ENCODE measurements at regions not wholly inside any gene's neighbourhood (a gene's known extent, or its start where the extent isn't known, plus 50 kb on each side); places are given as distances from the start of the nearest gene placed in this dataset.
"Not testable (repeated sequence)": the region's sequence is repeated elsewhere in the genome, so short reads cannot be mapped to it uniquely, and the experiment has no call there.

GRCh38 chr1:121443001-121443540, 258.3 kb downstream of the SRGAP2C start:
- DNase-seq: no peak

GRCh38 chr1:121444096-121444495, 259.3 kb downstream of the SRGAP2C start:
- no peak for DNase-seq

- no peak for DNase-seq
These were observed 260.9 kb downstream of the SRGAP2C start for GRCh38 chr1:121445679-121446078.

- DNase-seq: not testable (repeated sequence)
These were observed 262.6 kb downstream of the SRGAP2C start for GRCh38 chr1:121447280-121447923.

- DNase-seq: not testable (repeated sequence)
These were observed 263.3 kb downstream of the SRGAP2C start for GRCh38 chr1:121448064-121448463.

GRCh38 chr1:121448851-121449250, 264.1 kb downstream of the SRGAP2C start:
- no peak for DNase-seq

GRCh38 chr1:121452484-121452883, 267.7 kb downstream of the SRGAP2C start:
- no peak for DNase-seq

- DNase-seq: no peak
These were observed 273.7 kb downstream of the SRGAP2C start for GRCh38 chr1:121458291-121459048.

GRCh38 chr1:121459235-121459634, 274.5 kb downstream of the SRGAP2C start:
- no peak for DNase-seq

- not testable (repeated sequence) for DNase-seq
These were observed 284.6 kb downstream of the SRGAP2C start for GRCh38 chr1:121469395-121469794.

GRCh38 chr1:121470401-121470800, 285.6 kb downstream of the SRGAP2C start:
- not testable (repeated sequence) for DNase-seq

GRCh38 chr1:121471523-121471922, 286.7 kb downstream of the SRGAP2C start:
- DNase-seq: no peak

- DNase-seq: no peak
These were observed 287.2 kb downstream of the SRGAP2C start for GRCh38 chr1:121472017-121472416.

- no peak for DNase-seq
These were observed 298.5 kb downstream of the SRGAP2C start for GRCh38 chr1:121483234-121483633.

GRCh38 chr1:121483961-121484424, 299.2 kb downstream of the SRGAP2C start:
- no peak for DNase-seq

- not testable (repeated sequence) for DNase-seq
These were observed 310.0 kb downstream of the SRGAP2C start for GRCh38 chr1:121494796-121495195.

GRCh38 chr1:121511455-121511854, 326.7 kb downstream of the SRGAP2C start:
- not testable (repeated sequence) for DNase-seq

GRCh38 chr1:121511876-121512275, 327.1 kb downstream of the SRGAP2C start:
- DNase-seq: not testable (repeated sequence)

GRCh38 chr1:121515235-121515634, 330.5 kb downstream of the SRGAP2C start:
- DNase-seq: no peak

GRCh38 chr1:121516234-121516967, 331.6 kb downstream of the SRGAP2C start:
- DNase-seq: peak; percentile 45

- DNase-seq: no peak
These were observed 332.9 kb downstream of the SRGAP2C start for GRCh38 chr1:121517586-121518230.

- DNase-seq: no peak
These were observed 333.9 kb downstream of the SRGAP2C start for GRCh38 chr1:121518726-121519041.

Data from GDM1 (cell line).